ENCODE measurements at regions not wholly inside any gene's neighbourhood (a gene's known extent, or its start where the extent isn't known, plus 50 kb on each side); places are given as distances from the start of the nearest gene placed in this dataset.

DNA sequence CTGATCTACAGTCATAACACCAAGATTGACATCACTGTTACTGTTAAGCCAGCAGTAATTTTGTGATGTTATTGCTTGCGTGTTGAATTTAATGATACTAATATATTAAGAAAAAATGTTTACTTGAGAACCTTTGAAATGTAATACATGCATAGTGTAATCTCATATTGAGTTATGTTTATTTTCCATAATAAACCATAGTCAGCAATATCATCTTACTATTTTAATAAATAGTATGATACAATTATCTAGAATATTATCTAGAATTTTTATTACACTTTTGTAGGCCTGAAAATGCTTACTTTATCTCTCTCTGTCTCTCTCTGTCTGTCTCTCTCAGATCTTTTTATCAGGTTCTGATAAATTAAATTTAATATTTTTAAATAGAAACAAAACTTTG, 843.1 kb downstream of the KCNT2 start:
- 94% methylated on average over 1 of the region's 1 CpG for WGBS (ENCODE audit: low lambda C conversion rate, missing lambda C conversion rate)

DNA sequence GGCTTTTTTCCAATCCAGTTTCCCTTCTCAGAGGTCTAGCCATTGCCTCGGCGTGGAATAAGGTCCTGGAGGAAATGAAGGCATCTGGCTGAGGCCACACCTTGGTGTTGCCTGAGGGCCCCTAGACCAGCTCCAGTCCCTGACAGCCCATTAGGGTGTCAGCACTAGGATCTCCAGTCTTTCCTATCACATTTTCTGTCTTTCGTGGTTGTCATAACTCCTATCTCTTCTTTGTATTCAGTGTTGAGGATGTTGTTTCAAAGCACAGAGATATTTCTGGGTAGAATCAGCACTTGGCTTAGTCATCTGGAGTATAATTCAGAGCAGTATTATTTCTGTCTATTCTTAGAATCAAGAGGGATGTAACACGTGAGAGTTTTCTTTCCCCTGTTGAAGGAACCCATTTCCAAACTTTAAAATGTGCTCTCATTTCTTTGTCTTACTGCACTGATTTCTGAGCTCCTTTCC, 844.3 kb downstream of the KCNT2 start:
- WGBS (ENCODE audit: low lambda C conversion rate, missing lambda C conversion rate), result 66% methylated on average over 4 of the region's 4 CpGs
- Histone ChIP-seq H3K4me3 (no peak overlapping the region), H3K4me1 (ENCODE audit: insufficient read depth) (no peaks in the 10 kb centered on the region), H3K27me3 (no peaks in the 10 kb centered on the region), H4K20me1 (ENCODE audit: insufficient read depth, poor library complexity, severe bottlenecking) (no peaks in the 10 kb centered on the region), H2AFZ (no peak overlapping the region), H3K36me3 (replicated peaks; ENCODE audit: insufficient read depth, low read depth) (no peaks in the 10 kb centered on the region), H3K9me3 (ENCODE audit: low read depth) (no peaks in the 10 kb centered on the region), H3K9me2 (replicated peaks; ENCODE audit: insufficient read depth) (no peaks in the 10 kb centered on the region), H3K79me2 (no peaks in the 10 kb centered on the region), H3K4me2 (no peak overlapping the region), H3K27ac (no peak overlapping the region)
- no peak for DNase-seq (ENCODE audit: low spot score)
- TF ChIP-seq, protein P1, sequence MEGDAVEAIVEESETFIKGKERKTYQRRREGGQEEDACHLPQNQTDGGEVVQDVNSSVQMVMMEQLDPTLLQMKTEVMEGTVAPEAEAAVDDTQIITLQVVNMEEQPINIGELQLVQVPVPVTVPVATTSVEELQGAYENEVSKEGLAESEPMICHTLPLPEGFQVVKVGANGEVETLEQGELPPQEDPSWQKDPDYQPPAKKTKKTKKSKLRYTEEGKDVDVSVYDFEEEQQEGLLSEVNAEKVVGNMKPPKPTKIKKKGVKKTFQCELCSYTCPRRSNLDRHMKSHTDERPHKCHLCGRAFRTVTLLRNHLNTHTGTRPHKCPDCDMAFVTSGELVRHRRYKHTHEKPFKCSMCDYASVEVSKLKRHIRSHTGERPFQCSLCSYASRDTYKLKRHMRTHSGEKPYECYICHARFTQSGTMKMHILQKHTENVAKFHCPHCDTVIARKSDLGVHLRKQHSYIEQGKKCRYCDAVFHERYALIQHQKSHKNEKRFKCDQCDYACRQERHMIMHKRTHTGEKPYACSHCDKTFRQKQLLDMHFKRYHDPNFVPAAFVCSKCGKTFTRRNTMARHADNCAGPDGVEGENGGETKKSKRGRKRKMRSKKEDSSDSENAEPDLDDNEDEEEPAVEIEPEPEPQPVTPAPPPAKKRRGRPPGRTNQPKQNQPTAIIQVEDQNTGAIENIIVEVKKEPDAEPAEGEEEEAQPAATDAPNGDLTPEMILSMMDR (IDR thresholded peaks at IDR 0.05; ENCODE audit: poor library complexity), result no peak
- no peak for TF ChIP-seq EZH2phosphoT487 (IDR thresholded peaks at IDR 0.05; ENCODE audit: low read depth, severe bottlenecking, unreplicated experiment)
- no peak for TF ChIP-seq EZH2 (IDR thresholded peaks at IDR 0.05; ENCODE audit: borderline replicate concordance)

More for the DNA sequence above, 843.1 kb downstream of the KCNT2 start:
- no peaks in the 10 kb centered on the region for H4K20me1 ChIP-seq (ENCODE audit: insufficient read depth, poor library complexity, severe bottlenecking)
- no peaks in the 10 kb centered on the region for H3K9me2 ChIP-seq (replicated peaks; ENCODE audit: insufficient read depth)
- no peak for TF ChIP-seq EZH2phosphoT487 (IDR thresholded peaks at IDR 0.05; ENCODE audit: low read depth, severe bottlenecking, unreplicated experiment)
- no peak for TF ChIP-seq EZH2 (IDR thresholded peaks at IDR 0.05; ENCODE audit: borderline replicate concordance)
- TF ChIP-seq, protein P1 (IDR thresholded peaks at IDR 0.05; ENCODE audit: poor library complexity), result no peak
- no peaks in the 10 kb centered on the region for H3K36me3 ChIP-seq (replicated peaks; ENCODE audit: insufficient read depth, low read depth)
- H3K27me3 ChIP-seq, result no peaks in the 10 kb centered on the region
- H3K4me1 ChIP-seq (ENCODE audit: insufficient read depth), result no peaks in the 10 kb centered on the region
- no peak overlapping the region for H3K27ac ChIP-seq
- DNase-seq (ENCODE audit: low spot score), result no peak
- no peak overlapping the region for H3K4me3 ChIP-seq
- no peak overlapping the region for H2AFZ ChIP-seq
- no peaks in the 10 kb centered on the region for H3K79me2 ChIP-seq
- H3K9me3 ChIP-seq (ENCODE audit: low read depth), result no peaks in the 10 kb centered on the region
- H3K4me2 ChIP-seq, result no peak overlapping the region

- 90% methylated on average over 22 of the region's 22 CpGs for whole genome bisulfite sequencing (ENCODE audit: low lambda C conversion rate, missing lambda C conversion rate)
- Histone ChIP-seq H3K79me2 (no peaks in the 10 kb centered on the region), H3K4me1 (ENCODE audit: insufficient read depth) (no peaks in the 10 kb centered on the region), H3K36me3 (replicated peaks; ENCODE audit: insufficient read depth, low read depth) (no peaks in the 10 kb centered on the region), H3K27ac (no peak overlapping the region), H2AFZ (no peak overlapping the region), H3K27me3 (no peaks in the 10 kb centered on the region), H3K9me3 (ENCODE audit: low read depth) (no peaks in the 10 kb centered on the region), H4K20me1 (ENCODE audit: insufficient read depth, poor library complexity, severe bottlenecking) (no peaks in the 10 kb centered on the region), H3K4me3 (no peak overlapping the region), H3K4me2 (no peak overlapping the region), H3K9me2 (replicated peaks; ENCODE audit: insufficient read depth) (no peaks in the 10 kb centered on the region)
- TF ChIP-seq EZH2 (IDR thresholded peaks at IDR 0.05; ENCODE audit: borderline replicate concordance), result no peak
- TF ChIP-seq, protein P1 (IDR thresholded peaks at IDR 0.05; ENCODE audit: poor library complexity), result no peak
- DNase-seq (ENCODE audit: low spot score), result no peak
Observed at GRCh38 chr1:195763146-195763906, 844.9 kb downstream of the KCNT2 start.
